ENCODE measurements at regions not wholly inside any gene's neighbourhood (a gene's known extent, or its start where the extent isn't known, plus 50 kb on each side); places are given as distances from the start of the nearest gene placed in this dataset.

- DNase-seq (ENCODE audit: low read depth): peak; percentile 96
- H3K27me3 ChIP-seq (ENCODE audit: control insufficient read depth, insufficient read depth, low read length): no peaks in the 10 kb centered on the region
- no peak for FAIRE-seq
- H3K4me3 ChIP-seq (ENCODE audit: low read depth, low read length): no peak overlapping the region
- H3K36me3 ChIP-seq (ENCODE audit: control insufficient read depth, insufficient read depth, low read length): no peaks in the 10 kb centered on the region
- no peak for TF ChIP-seq CTCF (IDR thresholded peaks at IDR 0.05; ENCODE audit: insufficient read depth, low read length, severe bottlenecking)
These were observed 264.6 kb upstream of the KCNJ16 start for GRCh38 chr17:69810326-69810965.

- FAIRE-seq: no peak
- TF ChIP-seq CTCF (IDR thresholded peaks at IDR 0.05; ENCODE audit: insufficient read depth, low read length, severe bottlenecking): no peak
- H3K36me3 ChIP-seq (ENCODE audit: control insufficient read depth, insufficient read depth, low read length): no peaks in the 10 kb centered on the region
- no peaks in the 10 kb centered on the region for H3K27me3 ChIP-seq (ENCODE audit: control insufficient read depth, insufficient read depth, low read length)
- peak; percentile 94 for DNase-seq (ENCODE audit: low read depth)
- H3K4me3 ChIP-seq (ENCODE audit: low read depth, low read length): no peak overlapping the region
These were observed 262.7 kb upstream of the KCNJ16 start for GRCh38 chr17:69812240-69812837.

GRCh38 chr17:69814031-69814430 lies 261.0 kb upstream of the KCNJ16 start:
- DNase-seq (ENCODE audit: low read depth) (peak; percentile 82), FAIRE-seq (no peak)
- Histone ChIP-seq H3K4me3 (ENCODE audit: low read depth, low read length) (no peak overlapping the region), H3K36me3 (ENCODE audit: control insufficient read depth, insufficient read depth, low read length) (no peaks in the 10 kb centered on the region), H3K27me3 (ENCODE audit: control insufficient read depth, insufficient read depth, low read length) (no peaks in the 10 kb centered on the region)
- TF ChIP-seq CTCF (IDR thresholded peaks at IDR 0.05; ENCODE audit: insufficient read depth, low read length, severe bottlenecking): no peak

GRCh38 chr17:69815406-69815805 lies 259.6 kb upstream of the KCNJ16 start:
- DNase-seq (ENCODE audit: low read depth) (no peak), FAIRE-seq (no peak)
- H3K4me3 ChIP-seq (ENCODE audit: low read depth, low read length): no peak overlapping the region
- no peaks in the 10 kb centered on the region for H3K36me3 ChIP-seq (ENCODE audit: control insufficient read depth, insufficient read depth, low read length)
- no peaks in the 10 kb centered on the region for H3K27me3 ChIP-seq (ENCODE audit: control insufficient read depth, insufficient read depth, low read length)
- TF ChIP-seq CTCF (IDR thresholded peaks at IDR 0.05; ENCODE audit: insufficient read depth, low read length, severe bottlenecking): no peak

- Histone ChIP-seq H3K27me3 (ENCODE audit: control insufficient read depth, insufficient read depth, low read length) (no peaks in the 10 kb centered on the region), H3K4me3 (ENCODE audit: low read depth, low read length) (no peak overlapping the region), H3K36me3 (ENCODE audit: control insufficient read depth, insufficient read depth, low read length) (no peaks in the 10 kb centered on the region)
- DNase-seq (ENCODE audit: low read depth): no peak
- FAIRE-seq: no peak
- no peak for TF ChIP-seq CTCF (IDR thresholded peaks at IDR 0.05; ENCODE audit: insufficient read depth, low read length, severe bottlenecking)
These were observed 256.6 kb upstream of the KCNJ16 start for GRCh38 chr17:69818467-69818866.
